NOMO-1 treated with dmso at 0.1 percent for 144 hours (cell line): ENCODE measurements at regions not wholly inside any gene's neighbourhood (a gene's known extent, or its start where the extent isn't known, plus 50 kb on each side); places are given as distances from the start of the nearest gene placed in this dataset.
"Not testable (repeated sequence)": the region's sequence is repeated elsewhere in the genome, so short reads cannot be mapped to it uniquely, and the experiment has no call there.

Source experiments
- DNase-seq: peaks from one replicate; lab custom pipeline; 2025; ENCODE audit not compliant: unreplicated experiment; lab: John Stamatoyannopoulos, UW

DNA sequence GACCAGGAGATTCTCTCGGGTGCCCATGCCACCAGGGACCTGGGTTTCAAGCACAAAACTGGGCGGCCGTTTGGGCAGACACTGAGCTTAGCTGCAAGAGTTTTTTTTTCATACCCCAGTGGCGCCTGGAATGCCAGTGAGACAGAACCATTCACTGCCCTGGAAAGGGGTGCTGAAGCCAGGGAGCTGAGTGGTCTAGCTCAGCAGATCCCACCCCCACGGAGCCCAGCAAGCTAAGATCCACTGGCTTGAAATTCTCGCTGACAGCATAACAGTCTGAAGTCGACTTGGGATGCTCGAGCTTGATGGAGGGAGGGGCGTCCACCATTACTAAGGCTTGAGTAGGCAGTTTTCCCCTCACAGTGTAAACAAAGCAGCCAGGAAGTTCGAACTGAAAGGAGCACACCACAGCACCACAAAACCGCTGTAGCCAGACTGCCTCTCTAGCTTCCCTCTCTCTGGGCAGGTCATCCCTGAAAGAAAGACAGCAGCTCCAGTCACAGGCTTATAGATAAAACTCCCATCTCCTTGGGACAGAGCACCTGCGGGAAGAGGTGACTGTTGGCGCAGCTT lies 157.7 kb downstream of the GIPC2 start:
- DNase-seq = not testable (repeated sequence)

DNA sequence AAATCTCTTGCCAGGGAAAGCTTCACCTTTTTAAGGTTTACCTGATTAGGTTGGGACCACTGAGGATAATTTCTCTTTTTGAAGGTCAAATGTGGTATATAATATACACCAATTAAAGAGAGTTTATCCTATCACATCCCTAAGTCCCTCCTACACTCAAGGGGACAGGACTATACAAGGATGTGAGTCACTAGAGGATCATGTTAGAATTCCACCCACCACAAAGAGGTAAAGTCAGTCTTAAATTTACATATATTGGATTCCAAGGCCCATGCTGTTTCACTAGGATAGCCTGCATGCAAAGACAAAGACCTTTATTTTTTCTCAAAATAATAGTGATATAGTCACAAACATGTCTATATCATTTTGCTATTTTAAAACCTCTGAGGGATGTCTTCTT lies 164.4 kb downstream of the GIPC2 start:
- DNase-seq = no peak

DNA sequence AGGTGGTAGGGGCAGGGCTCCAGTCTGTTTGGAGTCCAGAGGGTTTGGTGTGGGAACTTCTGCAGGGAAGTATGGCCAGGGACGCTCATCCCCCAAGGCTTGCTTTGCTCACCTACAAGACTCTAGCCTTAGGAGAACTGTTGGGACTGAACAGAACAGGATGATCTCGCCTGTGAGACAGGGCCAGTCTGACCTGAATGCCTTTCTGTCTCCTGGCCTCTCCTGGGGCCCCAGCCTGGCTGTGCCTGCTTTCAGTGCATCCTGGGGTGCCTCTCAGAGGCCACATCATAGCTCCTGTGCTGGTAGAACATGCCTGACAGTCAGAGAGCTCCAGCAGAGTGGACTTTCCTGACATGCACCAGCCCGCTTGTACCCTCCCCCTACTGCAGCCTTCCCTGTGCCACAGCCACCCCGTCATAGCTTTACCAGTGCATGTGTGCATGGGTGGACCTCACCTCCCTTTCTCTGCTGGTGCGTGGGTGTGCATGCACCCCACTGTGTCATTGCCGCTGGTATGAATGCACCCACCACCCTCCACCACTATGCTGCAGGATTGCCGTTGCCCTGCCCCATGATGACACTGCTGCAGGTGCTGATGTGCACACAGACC lies 165.8 kb downstream of the GIPC2 start:
- DNase-seq = no peak

DNA sequence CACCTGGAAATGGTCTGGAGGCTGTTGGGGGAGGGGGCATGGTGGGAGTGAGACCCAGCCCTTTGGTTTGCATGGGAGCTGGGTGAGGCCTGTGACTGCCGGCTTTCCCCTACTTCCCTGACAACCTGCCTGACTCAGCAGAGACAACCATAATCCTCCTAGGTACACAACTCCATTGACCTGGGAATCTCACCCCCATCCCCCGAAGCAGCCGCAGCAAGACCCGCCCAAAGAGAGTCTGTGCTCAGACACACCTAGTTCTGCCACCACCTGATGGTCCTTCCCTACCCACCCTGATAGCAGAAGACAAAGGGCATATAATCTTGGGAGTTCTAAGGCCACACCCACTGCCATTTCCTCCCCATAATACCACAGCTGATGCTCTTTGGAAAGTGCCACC lies 168.6 kb downstream of the GIPC2 start:
- DNase-seq = no peak

DNA sequence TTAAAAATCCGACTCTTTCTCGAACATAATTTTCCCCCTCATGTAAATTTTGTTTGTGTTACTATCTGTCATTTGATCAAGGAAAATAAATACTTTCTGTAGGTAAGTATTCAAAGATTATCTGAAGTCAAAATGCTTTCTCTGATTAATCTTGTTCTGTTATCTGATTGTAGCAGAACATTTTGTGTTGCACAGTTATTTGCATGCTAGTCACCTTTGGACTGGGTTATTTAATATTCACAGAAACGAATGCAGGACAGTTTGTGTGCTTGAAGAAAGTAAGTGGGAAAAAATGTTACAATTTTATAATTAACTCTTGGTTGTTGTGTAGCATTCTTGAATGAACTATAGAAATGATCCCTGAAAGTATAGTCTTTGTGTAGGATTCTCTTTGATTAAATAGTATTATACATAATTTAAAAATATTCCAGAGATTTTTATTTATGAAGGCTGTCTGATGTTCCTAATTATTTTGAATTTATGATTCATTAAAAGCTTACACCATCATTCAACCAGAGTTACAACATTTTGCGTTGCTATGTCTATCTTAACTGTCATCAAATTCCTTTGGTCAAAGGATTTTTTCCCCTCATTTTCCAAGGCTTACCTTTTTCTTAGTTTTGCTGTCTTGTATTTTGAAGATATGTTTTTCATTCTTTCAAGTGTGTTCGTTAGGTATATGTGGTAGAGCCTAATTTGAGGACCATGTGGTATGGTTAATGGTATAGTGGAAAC lies 176.6 kb downstream of the GIPC2 start:
- no peak for DNase-seq

DNA sequence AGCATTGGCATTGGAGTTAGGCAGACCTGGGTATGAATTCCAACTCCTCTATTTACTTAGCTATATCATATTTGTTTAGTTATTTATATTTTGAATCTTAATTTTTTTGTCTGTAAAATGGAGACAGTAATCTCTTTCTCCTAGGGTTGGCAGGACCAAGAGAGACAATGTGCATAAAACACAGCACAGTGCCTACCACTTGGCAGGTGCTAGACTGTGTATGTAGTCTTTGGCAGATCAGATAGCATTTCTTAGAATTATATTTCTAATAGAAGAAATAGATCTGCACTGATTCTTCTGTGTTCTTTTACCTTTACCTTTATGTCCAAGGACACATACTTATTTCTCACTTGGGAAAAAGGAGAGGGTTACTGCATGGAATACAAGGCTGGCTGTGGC lies 177.2 kb downstream of the GIPC2 start:
- no peak for DNase-seq

DNA sequence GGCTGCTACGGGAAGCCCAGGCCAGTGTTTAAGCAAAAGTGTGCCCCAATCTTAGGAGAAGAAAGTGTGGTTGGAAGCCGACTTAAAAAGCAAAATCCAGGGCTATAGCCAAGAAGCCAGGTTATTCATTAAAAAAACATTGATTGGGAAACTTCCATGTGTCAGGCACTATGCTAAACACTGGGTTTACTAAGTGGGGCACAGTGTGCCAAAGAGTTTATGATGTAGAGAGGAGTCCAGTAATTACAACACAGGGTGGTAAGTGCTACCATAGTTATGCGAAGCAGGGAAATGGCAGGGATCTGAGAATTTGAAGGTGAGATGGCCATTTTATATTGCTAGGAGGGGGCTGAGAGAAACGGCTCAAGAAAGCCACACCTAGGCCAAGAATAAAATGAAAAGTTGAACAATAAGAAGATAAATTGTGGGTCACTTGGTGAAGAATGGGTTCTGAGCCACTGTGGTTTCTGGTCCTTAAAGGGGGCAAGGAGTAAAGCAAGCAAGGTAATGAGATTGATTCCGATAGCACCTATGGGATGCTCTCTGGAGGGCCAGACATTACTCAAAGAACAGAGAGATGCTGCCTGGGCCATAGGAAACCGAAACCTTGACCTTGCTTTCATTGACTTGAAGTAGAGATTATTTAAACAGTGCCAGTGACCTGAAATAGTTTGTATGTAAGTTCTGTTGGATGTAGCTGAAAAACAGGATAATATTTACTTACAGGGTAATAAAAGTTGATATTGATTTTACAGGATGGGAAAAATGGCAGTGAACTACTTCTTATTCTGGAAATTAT lies 177.8 kb downstream of the GIPC2 start:
- DNase-seq = no peak

DNA sequence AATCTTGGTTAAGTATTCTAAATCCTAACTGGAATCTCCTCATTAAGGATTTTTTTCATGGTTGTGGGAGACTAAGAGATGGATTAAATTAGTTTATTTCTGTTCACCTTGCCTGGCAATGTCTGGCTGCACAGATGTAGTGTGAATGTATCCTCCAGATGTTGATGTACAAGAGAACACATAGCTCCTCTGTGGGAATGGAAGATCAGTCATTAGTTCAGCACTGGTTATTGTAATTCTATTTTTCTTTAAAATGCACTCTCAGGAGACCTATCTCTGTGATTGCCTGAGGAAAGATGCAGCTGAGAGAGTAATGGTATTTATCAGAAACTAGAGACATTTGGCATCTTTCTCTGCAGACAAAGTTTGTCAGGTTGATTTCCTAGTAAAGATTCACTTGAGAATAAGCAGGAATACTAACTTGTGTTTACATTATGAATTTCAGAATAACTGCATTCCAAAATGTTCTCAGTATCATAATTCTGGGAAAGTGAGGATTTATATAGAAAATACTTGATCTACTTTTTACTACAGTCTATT lies 178.6 kb downstream of the GIPC2 start:
- no peak for DNase-seq

DNA sequence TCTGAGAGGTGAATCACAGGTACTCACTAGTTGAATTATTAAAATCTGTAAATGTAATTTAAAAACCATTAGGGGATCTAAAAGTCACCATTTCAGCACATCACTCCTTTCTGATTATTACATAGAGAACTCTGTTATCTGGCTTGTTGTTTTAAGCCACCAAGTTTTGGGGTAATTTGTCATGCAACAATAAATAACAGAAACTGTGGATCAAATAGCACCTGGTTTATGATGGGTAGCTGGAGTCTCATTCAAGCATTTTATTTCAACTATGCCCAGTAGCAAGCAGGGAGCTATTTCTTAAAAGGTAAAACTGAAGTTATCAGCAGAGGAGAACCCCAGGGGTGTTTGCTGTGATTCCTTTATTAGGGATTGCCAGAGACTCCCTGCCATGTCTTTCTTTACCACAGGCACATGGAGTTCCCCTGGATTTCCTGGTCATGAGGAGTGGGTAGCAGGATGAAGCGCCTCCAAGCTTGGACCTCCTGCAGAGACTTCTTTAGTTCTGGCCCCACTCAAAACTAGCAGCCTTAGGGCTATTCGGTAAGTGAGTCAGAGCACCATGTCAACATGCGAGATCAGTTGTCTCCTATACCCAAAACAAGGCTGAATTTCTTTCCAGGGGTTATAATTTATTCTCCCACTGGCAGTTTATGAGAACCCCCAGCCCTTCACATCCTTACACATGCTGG lies 179.2 kb downstream of the GIPC2 start:
- no peak for DNase-seq

DNA sequence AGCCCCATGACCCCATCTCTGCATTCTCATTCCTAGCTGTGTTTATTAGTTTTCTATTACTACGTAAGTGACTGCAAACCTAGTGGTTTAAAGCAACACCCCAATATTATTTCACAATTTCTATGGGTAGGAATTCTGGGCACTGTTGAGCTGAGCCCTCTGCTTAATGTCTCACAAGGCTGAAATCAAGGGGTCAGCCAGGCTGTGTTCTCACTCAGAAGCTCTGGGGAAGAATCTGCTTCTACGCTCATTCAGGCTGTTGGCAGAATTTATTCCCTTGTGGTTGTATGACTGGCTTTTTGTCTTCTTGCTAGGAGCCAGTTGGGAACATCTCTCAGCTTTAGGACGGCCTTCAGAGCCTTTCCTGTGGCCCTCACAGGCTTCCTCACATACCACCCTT lies 181.0 kb downstream of the GIPC2 start:
- no peak for DNase-seq

DNA sequence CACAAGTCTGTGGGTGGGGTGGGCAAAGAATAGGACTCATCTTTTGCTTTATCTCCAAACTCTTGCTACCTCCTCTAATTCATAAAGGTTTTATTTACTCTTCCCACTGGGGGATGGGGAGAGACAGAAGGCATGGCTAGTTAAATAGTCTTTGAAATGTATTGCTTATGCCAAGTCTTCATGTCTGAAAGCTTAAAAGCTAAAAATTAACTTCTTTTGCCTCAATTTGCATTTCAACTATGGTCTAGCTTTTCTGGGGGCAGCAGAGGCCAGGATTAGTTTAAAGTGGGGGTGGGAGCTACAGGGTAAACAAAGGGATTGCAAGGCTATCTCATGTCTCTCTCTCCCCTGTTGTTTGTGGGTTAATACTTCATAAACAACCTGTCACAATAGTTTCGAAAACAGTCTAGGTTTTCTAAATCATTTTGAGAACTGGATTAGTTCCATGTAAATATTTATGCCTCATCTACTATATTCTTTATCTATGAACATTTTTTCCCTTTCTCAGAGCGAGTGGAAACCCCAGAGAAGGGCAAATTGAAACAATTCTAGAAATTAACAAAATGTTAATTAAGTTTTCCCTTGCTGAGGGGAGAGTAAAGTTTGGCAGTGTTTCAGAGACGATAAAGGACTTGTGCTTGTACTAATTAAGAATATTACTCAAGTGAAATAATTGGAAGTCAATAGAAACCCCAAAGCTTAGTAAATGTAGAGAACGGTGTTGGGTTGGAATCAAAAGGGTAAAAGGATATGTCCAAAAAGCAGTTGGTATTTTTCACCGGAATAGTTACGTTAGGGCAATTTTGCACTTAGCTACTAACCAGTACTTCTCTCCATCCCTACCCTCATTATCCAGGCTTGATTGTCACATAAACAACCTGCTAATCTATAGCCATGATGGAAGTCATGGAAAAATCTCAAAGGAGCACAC lies 182.2 kb downstream of the GIPC2 start:
- DNase-seq = no peak

DNA sequence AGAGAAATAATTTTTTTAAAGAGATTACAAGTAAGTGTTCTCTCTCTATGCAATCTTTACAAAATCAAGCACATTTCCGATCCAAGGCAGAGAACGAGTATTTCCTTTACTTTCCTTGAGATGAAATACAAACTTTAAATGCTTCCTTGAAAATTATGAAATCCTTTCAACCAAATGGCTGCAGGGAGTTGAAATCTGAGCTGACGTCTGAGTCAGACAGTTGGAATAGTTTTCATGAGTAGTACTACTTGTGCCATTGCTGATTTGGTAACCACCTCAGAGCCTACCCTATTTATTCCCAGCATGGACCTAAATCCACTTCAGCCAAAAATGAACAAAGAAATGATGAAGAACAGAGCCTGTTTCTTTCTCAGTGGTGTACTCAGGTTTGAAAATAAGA lies 183.6 kb downstream of the GIPC2 start:
- no peak for DNase-seq

DNA sequence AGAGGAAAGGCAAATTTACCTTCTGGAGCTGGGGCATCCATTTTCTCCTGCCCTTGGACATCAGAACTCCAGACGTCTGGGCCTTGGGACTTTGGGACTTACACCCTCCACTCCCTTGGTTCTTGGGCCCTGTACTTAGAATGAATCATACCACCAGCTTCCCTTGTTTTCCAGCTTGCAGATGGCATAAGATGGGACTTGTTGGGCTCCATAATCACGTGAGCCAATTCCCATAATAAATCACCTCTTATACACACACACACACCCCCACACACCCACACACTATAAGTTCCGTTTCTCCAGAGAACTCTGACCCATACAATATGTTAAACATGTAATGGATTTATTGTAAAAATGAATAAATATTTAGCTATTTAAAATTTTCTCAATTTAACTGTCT lies 185.7 kb downstream of the GIPC2 start:
- no peak for DNase-seq

DNA sequence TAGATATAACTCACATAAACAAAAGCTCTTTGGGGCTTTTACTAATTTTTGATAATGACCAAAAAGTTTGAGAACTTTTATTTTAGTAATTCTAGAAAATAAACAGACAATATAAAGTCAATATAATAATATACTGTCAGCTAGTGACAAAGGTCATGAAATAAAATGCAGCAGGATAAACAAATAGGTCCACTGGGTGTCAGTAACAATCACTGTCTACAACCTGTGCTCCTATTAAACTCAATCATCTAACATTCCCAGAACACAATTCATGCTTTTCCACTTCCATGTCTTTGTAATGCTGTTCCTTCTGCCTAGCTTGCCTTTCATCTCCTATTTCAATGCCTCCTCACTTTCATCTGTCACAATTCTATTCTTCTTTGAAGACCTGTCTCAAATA lies 186.1 kb downstream of the GIPC2 start:
- no peak for DNase-seq

DNA sequence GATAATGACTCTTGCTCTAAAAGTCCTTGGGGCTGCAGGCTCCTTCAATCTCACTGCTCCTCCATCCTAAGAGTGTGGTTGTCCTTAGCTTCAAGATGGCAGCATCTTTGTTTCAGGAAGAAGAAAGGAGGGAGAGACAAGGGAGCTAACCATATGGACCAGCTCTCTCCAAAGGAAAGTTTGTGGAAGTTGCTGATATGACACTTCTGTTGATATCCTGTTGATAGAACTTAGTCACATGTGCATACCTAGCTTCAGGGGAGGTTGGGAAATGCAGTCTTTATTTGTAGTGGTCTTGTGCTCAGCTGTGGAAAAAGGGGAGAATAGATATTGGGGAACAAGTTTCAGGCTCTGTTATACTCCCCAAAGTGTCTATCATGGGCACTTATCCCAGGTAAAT lies 186.9 kb downstream of the GIPC2 start:
- no peak for DNase-seq

DNA sequence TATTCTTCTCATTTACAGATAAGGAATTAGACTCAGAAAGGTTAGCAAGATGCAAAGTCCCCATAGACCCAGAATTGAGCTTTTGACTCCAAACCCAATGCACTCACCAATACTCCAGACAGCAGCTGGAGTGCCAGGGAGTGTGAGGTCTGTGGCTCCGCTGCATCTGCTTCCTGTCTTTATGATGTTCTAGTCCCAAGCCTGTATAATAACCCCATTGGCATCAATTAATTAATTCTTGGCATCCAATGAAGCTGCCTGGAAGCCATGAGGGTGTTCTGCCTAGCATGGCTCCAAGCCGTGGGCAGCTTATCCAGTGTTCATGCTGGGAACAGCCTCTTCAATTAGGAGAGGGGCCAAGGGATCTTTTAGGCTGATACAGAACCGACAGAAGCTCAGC lies 188.7 kb downstream of the GIPC2 start:
- DNase-seq = no peak

DNA sequence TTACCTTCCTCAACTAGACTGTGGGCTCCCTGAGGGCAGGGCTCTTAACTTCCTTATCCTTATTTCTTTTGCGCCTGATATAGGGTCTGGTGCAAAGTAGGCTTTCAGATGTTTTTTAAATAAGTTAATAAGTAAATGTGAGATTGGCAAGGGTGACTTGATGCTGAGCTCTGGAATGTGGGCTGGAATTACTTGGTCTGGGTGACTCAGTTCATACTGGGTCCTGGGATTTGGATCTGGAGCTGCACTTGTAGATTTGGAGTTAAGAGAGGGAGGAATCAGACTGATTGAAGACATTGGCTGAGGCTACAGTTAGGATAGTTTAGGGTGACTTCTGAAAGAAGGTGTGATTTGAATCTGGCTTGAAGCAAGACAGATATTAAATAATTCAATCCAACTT lies 190.9 kb downstream of the GIPC2 start:
- no peak for DNase-seq

DNA sequence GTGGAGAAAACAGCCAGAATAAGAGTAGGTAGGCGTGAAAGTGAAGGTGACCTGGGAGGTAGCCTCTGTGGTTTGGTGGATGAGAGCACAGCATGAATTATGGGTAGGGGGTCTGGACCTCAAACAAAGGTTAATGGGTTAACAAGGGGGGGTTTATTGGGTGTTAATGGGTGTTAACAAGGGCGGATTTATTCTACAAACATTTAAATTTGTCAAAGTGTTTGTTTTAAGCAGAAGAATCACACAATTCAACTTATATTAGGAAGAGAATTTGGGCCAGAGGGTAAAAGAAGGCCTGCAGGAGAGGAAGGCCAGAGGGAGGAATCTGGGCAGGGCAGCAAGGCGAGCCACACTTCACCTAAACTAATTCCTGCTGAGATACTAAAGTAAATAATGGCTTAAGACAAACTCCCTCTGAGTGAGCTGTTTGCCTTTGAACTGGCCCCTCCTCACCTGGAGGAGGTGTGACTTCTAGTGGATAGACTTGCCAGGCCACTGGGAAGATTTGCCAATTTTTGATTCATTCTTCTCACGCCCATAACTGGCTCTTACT lies 191.7 kb downstream of the GIPC2 start:
- no peak for DNase-seq

DNA sequence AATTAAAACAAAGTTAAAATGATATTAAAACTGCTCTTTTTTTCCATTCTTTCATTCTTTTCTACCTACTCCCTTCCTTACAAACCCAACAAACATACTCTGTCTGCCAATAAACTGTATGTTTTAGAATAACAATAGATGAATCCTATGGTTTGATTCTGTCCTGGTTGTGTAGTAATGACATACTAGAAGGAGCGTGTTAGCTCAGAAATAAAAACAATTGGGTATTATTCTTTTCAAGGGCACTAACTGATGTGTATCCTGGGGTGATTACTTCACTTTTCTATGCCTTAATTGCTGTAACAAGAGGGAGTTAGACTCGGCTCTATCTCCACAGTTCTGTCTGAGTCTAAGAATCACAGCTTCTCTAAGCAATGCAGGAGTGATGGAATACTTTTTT lies 194.4 kb downstream of the GIPC2 start:
- no peak for DNase-seq

DNA sequence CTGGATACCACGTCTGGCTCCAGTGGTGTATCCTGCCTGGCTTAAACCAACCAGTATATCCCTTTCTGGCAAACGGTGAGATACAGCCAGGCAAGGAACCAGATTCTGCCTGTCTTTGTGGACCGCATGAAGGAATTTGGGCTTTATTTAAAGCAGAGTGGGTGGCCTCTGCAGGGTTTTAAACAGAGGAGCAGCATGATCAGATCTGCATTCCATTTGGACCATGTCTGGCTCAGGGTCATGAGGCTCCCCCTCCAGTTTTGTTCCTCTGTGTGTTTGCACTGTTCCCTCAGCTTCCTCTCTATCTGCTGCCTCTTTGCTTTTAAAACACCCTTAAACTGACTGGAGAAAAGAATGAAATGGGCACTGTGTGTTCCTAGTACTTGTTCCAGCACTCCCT lies 195.0 kb downstream of the GIPC2 start:
- DNase-seq = no peak
